DND-41 (cell line): ENCODE measurements at regions not wholly inside any gene's neighbourhood (a gene's known extent, or its start where the extent isn't known, plus 50 kb on each side); places are given as distances from the start of the nearest gene placed in this dataset.

Source experiments
- ATAC-seq: fragments of 200-7000 bp; cut with Tn5 transposase; 3 replicates; pipeline ENCODE4 v1.9.1; 2021; ENCODE audit warnings: low read depth; ENCODE audit not compliant: insufficient read depth
- DNase-seq: peaks from one replicate; pipeline ENCODE4 v3.0.0-alpha.2; 2020
- H2AFZ ChIP-seq: 2 replicates; pipeline ENCODE4 v1.6.0; 2012; ENCODE audit warnings: low read depth, low read length
- H3K27ac ChIP-seq: 2 replicates; pipeline ENCODE4 v1.5.1; 2012; ENCODE audit warnings: low read length, inconsistent platforms
- H3K27me3 ChIP-seq: fragments of 200-600 bp; sonication (generic); 2 replicates; pipeline ENCODE4 v1.6.0; 2012; ENCODE audit warnings: low read length, mild to moderate bottlenecking, inconsistent platforms; ENCODE audit not compliant: insufficient read depth, poor library complexity
- H3K36me3 ChIP-seq: 2 replicates; pipeline ENCODE4 v1.5.1; 2012; ENCODE audit warnings: low read length, inconsistent platforms; ENCODE audit not compliant: insufficient read depth
- H3K4me1 ChIP-seq: 2 replicates; pipeline ENCODE4 v1.5.1; 2012; ENCODE audit warnings: mild to moderate bottlenecking, low read length; ENCODE audit not compliant: insufficient read depth
- H3K4me2 ChIP-seq: 2 replicates; pipeline ENCODE4 v1.6.0; 2012; ENCODE audit warnings: mild to moderate bottlenecking, moderate library complexity, low read length, inconsistent platforms; ENCODE audit not compliant: insufficient read depth
- H3K4me3 ChIP-seq, 2 experiments: fragments of 200-600 bp in 1 of 2; shearing (Covaris generic) in 1 of 2; 2 replicates each; pipeline ENCODE4 v1.5.1; 2012 to 2016; ENCODE audit warnings: inconsistent platforms in 2 of 2, low read length in 2 of 2, mild to moderate bottlenecking in 2 of 2, low read depth in 1 of 2, moderate library complexity in 1 of 2
- H3K79me2 ChIP-seq: 2 replicates; pipeline ENCODE4 v1.6.0; 2012; ENCODE audit warnings: low read length, inconsistent platforms; ENCODE audit not compliant: insufficient read depth
- H3K9ac ChIP-seq: 2 replicates; pipeline ENCODE4 v1.6.0; 2012; ENCODE audit warnings: low read depth, mild to moderate bottlenecking, inconsistent platforms, low read length, moderate library complexity
- H3K9me3 ChIP-seq: 2 replicates; pipeline ENCODE4 v1.5.1; 2012; ENCODE audit warnings: low read length, moderate library complexity, mild to moderate bottlenecking, inconsistent platforms; ENCODE audit not compliant: insufficient read depth, severe bottlenecking
- H4K20me1 ChIP-seq: 2 replicates; pipeline ENCODE4 v1.6.0; 2012; ENCODE audit warnings: low read length; ENCODE audit not compliant: insufficient read depth
- EZH2 ChIP-seq: IDR thresholded peaks from 3 replicates; pipeline ENCODE4 v1.6.1; 2012; ENCODE audit warnings: borderline replicate concordance, low read depth, mild to moderate bottlenecking, moderate library complexity, low read length, inconsistent platforms; ENCODE audit not compliant: severe bottlenecking
- TF ChIP-seq, protein P1 (sequence below): IDR thresholded peaks from 2 replicates; pipeline ENCODE4 v1.5.1; 2012; ENCODE audit warnings: borderline replicate concordance, low read length, moderate library complexity, mild to moderate bottlenecking; ENCODE audit not compliant: poor library complexity, severe bottlenecking; ENCODE audit errors: extremely low read depth

DNA sequence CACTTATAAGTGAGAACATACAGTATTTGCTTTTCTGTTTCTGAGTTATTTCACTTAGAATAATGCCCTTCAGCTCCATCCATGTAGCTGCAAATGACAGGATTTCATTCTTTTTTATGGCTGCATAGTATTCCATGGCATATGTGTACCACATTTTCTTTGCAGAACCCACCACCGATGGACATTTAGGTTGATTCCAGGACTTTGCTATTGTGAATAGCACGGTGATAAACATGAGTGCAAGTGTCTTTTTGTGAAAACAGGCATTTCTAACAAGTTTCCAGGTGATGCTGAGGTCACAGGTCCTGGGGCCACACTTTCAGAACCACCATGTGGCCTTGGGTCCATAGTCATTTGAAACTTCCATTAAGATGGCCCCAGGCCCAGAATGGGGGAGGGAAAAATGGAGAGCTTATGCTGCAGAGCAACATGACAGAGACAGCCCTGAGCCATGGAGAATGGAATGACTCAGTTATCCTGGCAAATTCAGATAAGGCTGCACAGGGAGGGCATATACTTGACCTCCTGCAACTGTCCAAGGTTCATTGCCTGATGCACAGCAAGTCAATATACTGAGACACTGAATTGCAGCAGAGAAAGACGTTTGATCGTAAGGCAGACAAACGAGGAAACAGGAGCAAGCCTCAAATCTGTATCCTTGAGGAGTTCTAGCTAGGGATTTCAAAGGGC is 248.0 kb upstream of the GALNT17 start:
- Histone ChIP-seq H3K27ac (no peak overlapping the region), H3K9ac (no peak overlapping the region), H3K9me3 (no peaks in the 10 kb centered on the region), H3K36me3 (no peaks in the 10 kb centered on the region), H3K27me3 (no peaks in the 10 kb centered on the region), H4K20me1 (no peaks in the 10 kb centered on the region), H3K79me2 (no peaks in the 10 kb centered on the region), H3K4me2 (no peak overlapping the region), H3K4me1 (no peaks in the 10 kb centered on the region), H3K4me3 (no peak overlapping the region), H2AFZ (no peak overlapping the region)
- TF ChIP-seq EZH2: no peak
- TF ChIP-seq, protein P1, sequence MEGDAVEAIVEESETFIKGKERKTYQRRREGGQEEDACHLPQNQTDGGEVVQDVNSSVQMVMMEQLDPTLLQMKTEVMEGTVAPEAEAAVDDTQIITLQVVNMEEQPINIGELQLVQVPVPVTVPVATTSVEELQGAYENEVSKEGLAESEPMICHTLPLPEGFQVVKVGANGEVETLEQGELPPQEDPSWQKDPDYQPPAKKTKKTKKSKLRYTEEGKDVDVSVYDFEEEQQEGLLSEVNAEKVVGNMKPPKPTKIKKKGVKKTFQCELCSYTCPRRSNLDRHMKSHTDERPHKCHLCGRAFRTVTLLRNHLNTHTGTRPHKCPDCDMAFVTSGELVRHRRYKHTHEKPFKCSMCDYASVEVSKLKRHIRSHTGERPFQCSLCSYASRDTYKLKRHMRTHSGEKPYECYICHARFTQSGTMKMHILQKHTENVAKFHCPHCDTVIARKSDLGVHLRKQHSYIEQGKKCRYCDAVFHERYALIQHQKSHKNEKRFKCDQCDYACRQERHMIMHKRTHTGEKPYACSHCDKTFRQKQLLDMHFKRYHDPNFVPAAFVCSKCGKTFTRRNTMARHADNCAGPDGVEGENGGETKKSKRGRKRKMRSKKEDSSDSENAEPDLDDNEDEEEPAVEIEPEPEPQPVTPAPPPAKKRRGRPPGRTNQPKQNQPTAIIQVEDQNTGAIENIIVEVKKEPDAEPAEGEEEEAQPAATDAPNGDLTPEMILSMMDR: no peak
- ATAC-seq (no peak), DNase-seq (no peak)

DNA sequence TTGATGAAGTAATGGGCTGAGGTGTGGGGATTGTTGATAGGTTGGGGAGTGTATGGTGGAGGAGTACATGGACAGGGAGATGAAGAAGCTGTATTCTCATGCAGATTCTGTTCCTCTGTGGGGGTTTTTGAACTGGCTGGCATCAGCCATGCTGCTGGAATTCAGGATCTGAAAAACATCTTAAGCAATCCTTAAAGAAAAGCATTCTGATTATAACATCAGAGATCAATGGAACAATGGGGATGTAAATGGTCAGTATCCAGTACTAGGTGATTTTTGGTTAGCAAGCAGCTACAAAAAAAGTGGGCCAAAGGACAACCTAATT is 247.5 kb upstream of the GALNT17 start:
- TF ChIP-seq, protein P1: no peak
- TF ChIP-seq EZH2: no peak
- no peak overlapping the region for H3K4me2 ChIP-seq
- H4K20me1 ChIP-seq: no peaks in the 10 kb centered on the region
- H3K36me3 ChIP-seq: no peaks in the 10 kb centered on the region
- no peak for ATAC-seq
- no peaks in the 10 kb centered on the region for H3K27me3 ChIP-seq
- no peak overlapping the region for H3K9ac ChIP-seq
- no peak overlapping the region for H2AFZ ChIP-seq
- no peaks in the 10 kb centered on the region for H3K79me2 ChIP-seq
- H3K4me3 ChIP-seq: no peak overlapping the region
- H3K4me1 ChIP-seq: no peaks in the 10 kb centered on the region
- DNase-seq: no peak
- H3K9me3 ChIP-seq: no peaks in the 10 kb centered on the region
- H3K27ac ChIP-seq: no peak overlapping the region

DNA sequence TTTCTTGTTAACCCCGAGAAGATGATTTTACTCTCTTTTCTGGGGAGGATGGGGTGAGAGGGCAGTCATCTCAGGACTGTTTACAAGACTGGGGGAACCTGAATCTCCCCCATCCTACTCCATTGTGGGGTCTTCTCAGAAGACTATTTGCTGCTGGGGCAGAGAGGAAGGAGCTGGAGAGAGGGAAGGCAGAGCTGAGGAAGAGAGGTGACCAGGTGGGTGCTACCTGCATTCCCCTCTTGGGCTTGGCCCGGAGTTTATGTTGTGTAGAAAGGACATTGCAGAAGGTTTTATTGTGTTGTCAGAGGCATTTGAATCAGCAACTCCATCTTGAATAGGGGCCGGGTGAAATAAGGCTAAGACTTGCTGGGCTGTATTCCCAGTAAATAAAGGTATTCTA is 247.1 kb upstream of the GALNT17 start:
- TF ChIP-seq, protein P1: no peak
- Histone ChIP-seq H4K20me1 (no peaks in the 10 kb centered on the region), H3K9ac (no peak overlapping the region), H3K9me3 (no peaks in the 10 kb centered on the region), H3K4me2 (no peak overlapping the region), H3K36me3 (no peaks in the 10 kb centered on the region), H3K27me3 (no peaks in the 10 kb centered on the region), H3K79me2 (no peaks in the 10 kb centered on the region), H3K27ac (no peak overlapping the region), H3K4me3 (no peak overlapping the region), H3K4me1 (no peaks in the 10 kb centered on the region), H2AFZ (no peak overlapping the region)
- ATAC-seq (no peak), DNase-seq (no peak)

DNA sequence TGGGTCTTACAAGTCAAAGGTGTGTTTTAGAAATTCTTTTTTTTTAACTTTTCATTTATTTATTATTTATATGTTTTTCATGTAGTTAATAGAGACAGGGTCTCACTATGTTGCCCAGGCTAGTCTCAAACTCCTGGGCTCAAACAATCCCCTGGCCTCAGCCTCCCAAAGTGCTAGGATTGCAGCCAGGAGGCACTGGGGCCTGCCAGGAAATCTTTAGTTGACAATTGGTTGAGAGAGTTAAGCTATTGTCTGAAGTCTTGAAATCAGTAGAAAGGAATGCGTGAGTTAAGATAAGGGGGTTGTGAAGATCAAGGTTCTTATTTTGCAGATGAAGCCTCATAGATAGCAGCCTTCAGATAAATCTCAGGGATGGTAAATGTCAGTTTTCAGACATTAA is 245.4 kb upstream of the GALNT17 start:
- no peaks in the 10 kb centered on the region for H3K36me3 ChIP-seq
- no peak overlapping the region for H3K4me2 ChIP-seq
- H2AFZ ChIP-seq: no peak overlapping the region
- H3K27me3 ChIP-seq: no peaks in the 10 kb centered on the region
- peaks cover 10% of the 10 kb centered on the region for H3K9me3 ChIP-seq
- no peaks in the 10 kb centered on the region for H3K4me1 ChIP-seq
- H3K79me2 ChIP-seq: no peaks in the 10 kb centered on the region
- DNase-seq: no peak
- no peak for ATAC-seq
- no peak overlapping the region for H3K4me3 ChIP-seq
- no peak overlapping the region for H3K9ac ChIP-seq
- TF ChIP-seq, protein P1: no peak
- TF ChIP-seq EZH2: no peak
- no peaks in the 10 kb centered on the region for H4K20me1 ChIP-seq
- H3K27ac ChIP-seq: no peak overlapping the region
